Panc1 (cell line): ENCODE measurements at regions not wholly inside any gene's neighbourhood (a gene's known extent, or its start where the extent isn't known, plus 50 kb on each side); places are given as distances from the start of the nearest gene placed in this dataset.

Source experiments
- ATAC-seq: fragments of 200-7000 bp; cut with Tn5 transposase; 2 replicates; pipeline ENCODE4 v1.9.1; 2020; ENCODE audit warnings: mild to moderate bottlenecking, moderate library complexity
- BruUV-seq: library from RNA; stranded (reverse); fragments of 400-500 nt; replicated peaks from 2 replicates; lab custom pipeline; 2021; lab: Mats Ljungman, UMichigan
- CTCF ChIA-PET: fragments of 300-600 bp; sonication (Branson Sonifier 250); formaldehyde crosslinking; loops from one replicate; lab custom pipeline; 2022; ENCODE audit warnings: antibody characterized with exemption; lab: Charles Lee
- POLR2A ChIA-PET: fragments of 300-600 bp; sonication (Branson Sonifier 250); formaldehyde crosslinking; loops from one replicate; lab custom pipeline; 2022; ENCODE audit warnings: antibody characterized with exemption; lab: Charles Lee
- DNase-seq: peaks from one replicate; pipeline ENCODE4 v3.0.0-alpha.2; 2010; ENCODE audit warnings: low read depth, low spot score
- H3K27ac ChIP-seq: 2 replicates; pipeline ENCODE4 v1.5.1; 2011; ENCODE audit warnings: mild to moderate bottlenecking, low read length, inconsistent platforms
- H3K27me3 ChIP-seq: fragments of 200-500 bp; sonication (Bioruptor generic); 2 replicates; pipeline ENCODE4 v1.6.0; 2014; ENCODE audit warnings: low read length, inconsistent platforms; ENCODE audit not compliant: control insufficient read depth, insufficient read depth
- H3K36me3 ChIP-seq: fragments of 200-500 bp; sonication (Bioruptor generic); 2 replicates; pipeline ENCODE4 v1.5.1; 2014; ENCODE audit warnings: inconsistent platforms, mild to moderate bottlenecking, low read length, moderate library complexity; ENCODE audit not compliant: control insufficient read depth, insufficient read depth
- H3K4me1 ChIP-seq: 2 replicates; pipeline ENCODE4 v1.5.1; 2011; ENCODE audit warnings: inconsistent platforms, mild to moderate bottlenecking, low read length, moderate library complexity; ENCODE audit not compliant: control insufficient read depth, insufficient read depth
- H3K4me3 ChIP-seq, 2 experiments: 2 replicates each; pipeline ENCODE4 v1.5.1; 2011 to 2012; ENCODE audit warnings: low read depth in 2 of 2, low read length in 2 of 2, mild to moderate bottlenecking in 2 of 2, inconsistent platforms in 1 of 2, moderate library complexity in 1 of 2
- H3K9me3 ChIP-seq: fragments of 200-500 bp; sonication (Bioruptor generic); 2 replicates; pipeline ENCODE4 v1.5.1; 2014; ENCODE audit warnings: low read depth, mild to moderate bottlenecking, inconsistent platforms, low read length, moderate library complexity; ENCODE audit not compliant: control insufficient read depth, insufficient read depth
- POLR2AphosphoS5 ChIP-seq: IDR thresholded peaks from 2 replicates; pipeline ENCODE4 v1.6.1; 2012; ENCODE audit warnings: mild to moderate bottlenecking, low read depth, low read length, moderate library complexity
- SIN3A ChIP-seq: IDR thresholded peaks from 2 replicates; pipeline ENCODE4 v1.6.1; 2012; ENCODE audit warnings: low read depth, mild to moderate bottlenecking, low read length, moderate library complexity, borderline replicate concordance; ENCODE audit not compliant: insufficient read depth
- TCF7L2 ChIP-seq: IDR thresholded peaks from 2 replicates; pipeline ENCODE4 v1.6.1; 2011; ENCODE audit warnings: mild to moderate bottlenecking, low read depth, low read length, inconsistent platforms
- in situ Hi-C: cut with HindIII; loops from 2 replicates; pipeline ENCODE4 v1.10.0; 2016; ENCODE audit warnings: low sequenced_read_pairs, low pct_unique_long_range_greater_than_20kb
- intact Hi-C: fragments of 100-400 bp; cut with micrococcal nuclease; formaldehyde crosslinking; loops from one replicate; pipeline ENCODE4 v1.10.0; 2022; ENCODE audit not compliant: unreplicated experiment
- TF ChIP-seq, protein P1 (sequence below): fragments of 450-650 bp; IDR thresholded peaks from 2 replicates; pipeline ENCODE4 v1.5.1; 2017; ENCODE audit warnings: mild to moderate bottlenecking
- TF ChIP-seq, protein P2 (sequence below), 2 experiments: IDR thresholded peaks; 2 replicates each; pipeline ENCODE4 v1.6.1; 2011 to 2012; ENCODE audit warnings: low read depth in 2 of 2, control low read depth in 1 of 2, low read length in 1 of 2, mild to moderate bottlenecking in 1 of 2, moderate library complexity in 1 of 2; ENCODE audit not compliant: insufficient read depth in 1 of 2

DNA sequence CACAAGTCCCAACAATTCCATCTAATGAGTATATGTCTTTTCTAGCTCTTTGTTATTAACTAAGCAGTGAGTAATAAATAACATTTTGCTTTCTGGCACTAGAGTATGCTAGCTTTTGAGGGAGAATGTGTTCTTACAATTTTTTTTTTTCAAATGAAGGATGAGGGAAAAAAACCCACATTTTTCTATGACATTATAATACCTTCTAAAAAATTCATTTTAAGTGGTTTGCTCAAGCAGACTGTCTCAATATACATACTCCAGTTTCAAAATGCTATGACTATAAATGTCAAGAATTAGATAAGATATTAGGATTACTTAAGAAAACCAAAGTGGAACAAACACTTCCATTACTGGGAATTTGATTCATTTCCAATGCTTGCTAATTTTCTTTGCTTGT, 394.6 kb downstream of the C12orf75 start:
- ATAC-seq (no peak), DNase-seq (no peak)
- ChIA-PET CTCF (no interaction called here), POLR2A (no interaction called here)
- Histone ChIP-seq H3K36me3 (no peaks in the 10 kb centered on the region), H3K27me3 (no peaks in the 10 kb centered on the region; the same call in 1 of the 2 replicates), H3K4me3 (no peak overlapping the region), H3K27ac (no peak overlapping the region), H3K9me3 (no peaks in the 10 kb centered on the region), H3K4me1 (no peaks in the 10 kb centered on the region)
- no TSS peak for BruUV-seq
- in situ Hi-C loops, result no loop called here
- TF ChIP-seq SIN3A, result no peak
- no peak for TF ChIP-seq POLR2AphosphoS5
- TF ChIP-seq, protein P1, sequence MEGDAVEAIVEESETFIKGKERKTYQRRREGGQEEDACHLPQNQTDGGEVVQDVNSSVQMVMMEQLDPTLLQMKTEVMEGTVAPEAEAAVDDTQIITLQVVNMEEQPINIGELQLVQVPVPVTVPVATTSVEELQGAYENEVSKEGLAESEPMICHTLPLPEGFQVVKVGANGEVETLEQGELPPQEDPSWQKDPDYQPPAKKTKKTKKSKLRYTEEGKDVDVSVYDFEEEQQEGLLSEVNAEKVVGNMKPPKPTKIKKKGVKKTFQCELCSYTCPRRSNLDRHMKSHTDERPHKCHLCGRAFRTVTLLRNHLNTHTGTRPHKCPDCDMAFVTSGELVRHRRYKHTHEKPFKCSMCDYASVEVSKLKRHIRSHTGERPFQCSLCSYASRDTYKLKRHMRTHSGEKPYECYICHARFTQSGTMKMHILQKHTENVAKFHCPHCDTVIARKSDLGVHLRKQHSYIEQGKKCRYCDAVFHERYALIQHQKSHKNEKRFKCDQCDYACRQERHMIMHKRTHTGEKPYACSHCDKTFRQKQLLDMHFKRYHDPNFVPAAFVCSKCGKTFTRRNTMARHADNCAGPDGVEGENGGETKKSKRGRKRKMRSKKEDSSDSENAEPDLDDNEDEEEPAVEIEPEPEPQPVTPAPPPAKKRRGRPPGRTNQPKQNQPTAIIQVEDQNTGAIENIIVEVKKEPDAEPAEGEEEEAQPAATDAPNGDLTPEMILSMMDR, result no peak
- TF ChIP-seq, protein P2, sequence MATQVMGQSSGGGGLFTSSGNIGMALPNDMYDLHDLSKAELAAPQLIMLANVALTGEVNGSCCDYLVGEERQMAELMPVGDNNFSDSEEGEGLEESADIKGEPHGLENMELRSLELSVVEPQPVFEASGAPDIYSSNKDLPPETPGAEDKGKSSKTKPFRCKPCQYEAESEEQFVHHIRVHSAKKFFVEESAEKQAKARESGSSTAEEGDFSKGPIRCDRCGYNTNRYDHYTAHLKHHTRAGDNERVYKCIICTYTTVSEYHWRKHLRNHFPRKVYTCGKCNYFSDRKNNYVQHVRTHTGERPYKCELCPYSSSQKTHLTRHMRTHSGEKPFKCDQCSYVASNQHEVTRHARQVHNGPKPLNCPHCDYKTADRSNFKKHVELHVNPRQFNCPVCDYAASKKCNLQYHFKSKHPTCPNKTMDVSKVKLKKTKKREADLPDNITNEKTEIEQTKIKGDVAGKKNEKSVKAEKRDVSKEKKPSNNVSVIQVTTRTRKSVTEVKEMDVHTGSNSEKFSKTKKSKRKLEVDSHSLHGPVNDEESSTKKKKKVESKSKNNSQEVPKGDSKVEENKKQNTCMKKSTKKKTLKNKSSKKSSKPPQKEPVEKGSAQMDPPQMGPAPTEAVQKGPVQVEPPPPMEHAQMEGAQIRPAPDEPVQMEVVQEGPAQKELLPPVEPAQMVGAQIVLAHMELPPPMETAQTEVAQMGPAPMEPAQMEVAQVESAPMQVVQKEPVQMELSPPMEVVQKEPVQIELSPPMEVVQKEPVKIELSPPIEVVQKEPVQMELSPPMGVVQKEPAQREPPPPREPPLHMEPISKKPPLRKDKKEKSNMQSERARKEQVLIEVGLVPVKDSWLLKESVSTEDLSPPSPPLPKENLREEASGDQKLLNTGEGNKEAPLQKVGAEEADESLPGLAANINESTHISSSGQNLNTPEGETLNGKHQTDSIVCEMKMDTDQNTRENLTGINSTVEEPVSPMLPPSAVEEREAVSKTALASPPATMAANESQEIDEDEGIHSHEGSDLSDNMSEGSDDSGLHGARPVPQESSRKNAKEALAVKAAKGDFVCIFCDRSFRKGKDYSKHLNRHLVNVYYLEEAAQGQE (IDR thresholded peaks at IDR 0.05; ENCODE audit: insufficient read depth in 1 of 2, low read depth in 2 of 2, low read length in 1 of 2), result no peak
- TF ChIP-seq TCF7L2, result no peak
- intact Hi-C loops, result no loop called here

DNA sequence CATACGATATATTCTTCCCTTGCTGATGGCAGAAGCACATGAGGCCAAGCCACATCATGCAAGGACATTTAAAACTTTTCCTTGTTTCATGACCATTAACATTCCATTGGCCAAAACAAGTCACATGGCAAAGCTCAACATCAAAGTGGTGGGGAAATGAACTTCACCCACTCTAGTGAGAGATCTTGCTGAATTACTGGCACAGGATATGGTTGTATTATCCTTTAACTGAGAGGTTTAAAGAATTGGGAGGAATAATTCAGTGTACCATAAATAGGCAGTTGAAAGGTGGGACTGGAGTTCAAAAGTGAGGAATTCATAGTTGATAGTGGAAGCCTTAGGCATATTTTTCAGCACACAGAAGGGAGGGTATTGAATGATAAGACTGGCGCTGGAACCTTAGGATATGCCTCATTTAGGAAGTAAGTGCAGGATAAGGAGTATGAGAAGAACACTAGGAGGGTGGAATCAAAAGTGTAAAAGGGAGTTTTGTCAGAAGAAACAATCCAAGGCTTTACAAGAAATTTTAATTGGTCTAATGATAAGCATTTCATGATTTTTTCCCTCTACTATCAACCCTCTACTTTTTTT, 398.8 kb downstream of the C12orf75 start:
- Histone ChIP-seq H3K27me3 (no peaks in the 10 kb centered on the region; the same call in 1 of the 2 replicates), H3K9me3 (no peaks in the 10 kb centered on the region), H3K36me3 (no peaks in the 10 kb centered on the region), H3K4me3 (no peak overlapping the region), H3K4me1 (no peaks in the 10 kb centered on the region; the same call in 1 of the 2 replicates), H3K27ac (no peak overlapping the region)
- DNase-seq (no peak), ATAC-seq (no peak)
- TF ChIP-seq POLR2AphosphoS5, result no peak
- no peak for TF ChIP-seq TCF7L2
- TF ChIP-seq SIN3A, result no peak
- TF ChIP-seq, protein P1, result no peak
- TF ChIP-seq, protein P2 (IDR thresholded peaks at IDR 0.05; ENCODE audit: insufficient read depth in 1 of 2, low read depth in 2 of 2, low read length in 1 of 2), result no peak
- no TSS peak for BruUV-seq
- CTCF ChIA-PET, result no interaction called here
- POLR2A ChIA-PET, result no interaction called here
- intact Hi-C loops (no loop called here), in situ Hi-C loops (no loop called here)
